ENCODE measurements at regions not wholly inside any gene's neighbourhood (a gene's known extent, or its start where the extent isn't known, plus 50 kb on each side); places are given as distances from the start of the nearest gene placed in this dataset.
"Not testable (repeated sequence)": the region's sequence is repeated elsewhere in the genome, so short reads cannot be mapped to it uniquely, and the experiment has no call there.

GRCh38 chr1:80523861-80524260, 1276.9 kb upstream of the ADGRL2 start:
- no peak for TF ChIP-seq CTCF (conservative IDR thresholded peaks at IDR 0.05; ENCODE audit: low read depth, low read length)
- H3K4me3 ChIP-seq (ENCODE audit: low read depth, low read length), result no peak overlapping the region
- DNase-seq (ENCODE audit: low read depth), result no peak

- not testable (repeated sequence) for H3K4me3 ChIP-seq (ENCODE audit: low read depth, low read length)
These were observed 1277.7 kb upstream of the ADGRL2 start for GRCh38 chr1:80523071-80523470.

GRCh38 chr1:80520949-80521348, 1279.8 kb upstream of the ADGRL2 start:
- no peak for TF ChIP-seq CTCF (conservative IDR thresholded peaks at IDR 0.05; ENCODE audit: low read depth, low read length)
- DNase-seq (ENCODE audit: low read depth), result no peak
- H3K4me3 ChIP-seq (ENCODE audit: low read depth, low read length), result no peak overlapping the region

More at GRCh38 chr1:80523071-80523470, 1277.7 kb upstream of the ADGRL2 start:
- not testable (repeated sequence) for DNase-seq (ENCODE audit: low read depth)

GRCh38 chr1:80517062-80517461, 1283.7 kb upstream of the ADGRL2 start:
- DNase-seq (ENCODE audit: low read depth), result no peak
- no peak overlapping the region for H3K4me3 ChIP-seq (ENCODE audit: low read depth, low read length)
- TF ChIP-seq CTCF (conservative IDR thresholded peaks at IDR 0.05; ENCODE audit: low read depth, low read length), result no peak

GRCh38 chr1:80509965-80510522, 1290.7 kb upstream of the ADGRL2 start:
- no peak for DNase-seq (ENCODE audit: low read depth)
- no peak for TF ChIP-seq CTCF (conservative IDR thresholded peaks at IDR 0.05; ENCODE audit: low read depth, low read length)
- H3K4me3 ChIP-seq (ENCODE audit: low read depth, low read length), result no peak overlapping the region

- no peak for TF ChIP-seq CTCF (conservative IDR thresholded peaks at IDR 0.05; ENCODE audit: low read depth, low read length)
- H3K4me3 ChIP-seq (ENCODE audit: low read depth, low read length), result no peak overlapping the region
- DNase-seq (ENCODE audit: low read depth), result no peak
These were observed 1294.5 kb upstream of the ADGRL2 start for GRCh38 chr1:80506216-80506615.

- no peak for DNase-seq (ENCODE audit: low read depth)
- TF ChIP-seq CTCF (conservative IDR thresholded peaks at IDR 0.05; ENCODE audit: low read depth, low read length), result no peak
These were observed 1302.1 kb upstream of the ADGRL2 start for GRCh38 chr1:80498673-80499072.

More at GRCh38 chr1:80498673-80499072, 1302.1 kb upstream of the ADGRL2 start:
- H3K4me3 ChIP-seq (ENCODE audit: low read depth, low read length), result no peak overlapping the region

All from epithelial cell of proximal tubule (primary cell).